CD4-positive, alpha-beta T cell (primary cell): ENCODE measurements at regions not wholly inside any gene's neighbourhood (a gene's known extent, or its start where the extent isn't known, plus 50 kb on each side); places are given as distances from the start of the nearest gene placed in this dataset.

Source experiments
- ATAC-seq: fragments of 200-7000 bp; cut with Tn5 transposase; one replicate; pipeline ENCODE4 v1.10.0; 2022; ENCODE audit warnings: mild to moderate bottlenecking; ENCODE audit not compliant: poor library complexity
- CTCF ChIA-PET: fragments of 350-600 bp; sonication (Branson Sonifier 250); formaldehyde crosslinking; loops from one replicate; lab custom pipeline; 2021; ENCODE audit warnings: antibody characterized with exemption, inconsistent platforms; lab: Charles Lee
- POLR2A ChIA-PET: fragments of 350-600 bp; sonication (Branson Sonifier 250); formaldehyde crosslinking; loops from one replicate; lab custom pipeline; 2021; ENCODE audit warnings: antibody characterized with exemption, inconsistent platforms; lab: Charles Lee
- DNase-seq, 14 experiments: peaks; one replicate each; pipeline ENCODE4 v3.0.0-alpha.2; 2013 to 2020; ENCODE audit warnings: mixed read lengths in 2 of 14
- H3K27ac ChIP-seq, 2 donors: one replicate each; pipeline versions ENCODE4 v1.5.1 to v1.7.0; 2013; ENCODE audit warnings: low read length in 2 of 2, low read depth in 1 of 2, mild to moderate bottlenecking in 1 of 2
- H3K27me3 ChIP-seq, 2 experiments: 1 replicate in 1 of 2; 2 replicates in 1 of 2; pipeline versions ENCODE4 v1.6.1 to v1.7.0; 2013; ENCODE audit warnings: low read length in 2 of 2, control low read depth in 1 of 2, mild to moderate bottlenecking in 1 of 2, moderate library complexity in 1 of 2; ENCODE audit not compliant: insufficient read depth in 2 of 2, control insufficient read depth in 1 of 2
- H3K36me3 ChIP-seq: one replicate; pipeline ENCODE4 v1.6.1; 2013; ENCODE audit warnings: low read length, control low read depth; ENCODE audit not compliant: insufficient read depth
- H3K4me1 ChIP-seq: one replicate; pipeline ENCODE4 v1.6.1; 2013; ENCODE audit warnings: low read length, control low read depth; ENCODE audit not compliant: insufficient read depth
- H3K4me3 ChIP-seq: one replicate; pipeline ENCODE4 v1.5.1; 2013; ENCODE audit warnings: mild to moderate bottlenecking, low read length, moderate library complexity
- H3K9me3 ChIP-seq, 2 experiments: 1 replicate in 1 of 2; 2 replicates in 1 of 2; pipeline versions ENCODE4 v1.6.1 to v1.7.0; 2013; ENCODE audit warnings: low read length in 2 of 2, mild to moderate bottlenecking in 2 of 2, control low read depth in 1 of 2, moderate library complexity in 1 of 2; ENCODE audit not compliant: control insufficient read depth in 1 of 2, insufficient read depth in 1 of 2
- H3K27ac Mint-ChIP-seq: one replicate; pipeline ENCODE4 v1.8.0; 2020; ENCODE audit warnings: mixed read lengths
- H3K27me3 Mint-ChIP-seq: one replicate; pipeline ENCODE4 v1.8.0; 2021; ENCODE audit warnings: mixed read lengths
- H3K36me3 Mint-ChIP-seq: one replicate; pipeline ENCODE4 v1.8.0; 2021; ENCODE audit warnings: low read depth, mixed read lengths
- H3K4me1 Mint-ChIP-seq: one replicate; pipeline ENCODE4 v1.8.0; 2021; ENCODE audit warnings: low read depth, mixed read lengths
- H3K4me3 Mint-ChIP-seq: one replicate; pipeline ENCODE4 v1.8.0; 2020; ENCODE audit warnings: mild to moderate bottlenecking, mixed read lengths
- H3K9me3 Mint-ChIP-seq: one replicate; pipeline ENCODE4 v1.8.0; 2020; ENCODE audit warnings: mixed read lengths
- CTCF ChIP-seq: fragments of 200-600 bp; IDR thresholded peaks from one replicate; pipeline ENCODE4 v1.8.0; 2022; ENCODE audit warnings: antibody characterized with exemption, mild to moderate bottlenecking
- intact Hi-C, 2 experiments: fragments of 100-400 bp; cut with DNase I in 1 of 2; cut with micrococcal nuclease in 1 of 2; formaldehyde crosslinking; loops; one replicate each; pipeline versions ENCODE4 v1.15.1 to v1.9.0; 2023 to 2025; cut with DNase I, micrococcal nuclease

- no peak for TF ChIP-seq CTCF
- Mint-ChIP-seq H3K4me1 (no peaks in the 10 kb centered on the region), H3K4me3 (no peak overlapping the region), H3K36me3 (no peaks in the 10 kb centered on the region), H3K27ac (no peak overlapping the region), H3K9me3 (no peaks in the 10 kb centered on the region), H3K27me3 (no peaks in the 10 kb centered on the region)
- Histone ChIP-seq H3K36me3 (no peaks in the 10 kb centered on the region), H3K27me3 (no peaks in the 10 kb centered on the region), H3K9me3 (no peaks in the 10 kb centered on the region), H3K4me1 (no peaks in the 10 kb centered on the region), H3K27ac (no peak overlapping the region), H3K4me3 (no peak overlapping the region)
- CTCF ChIA-PET = no interaction called here
- POLR2A ChIA-PET = no interaction called here
- intact Hi-C loops = no loop called here
- peak in 1 of 14 experiments; percentile 2 for DNase-seq
- no peak for ATAC-seq
Observed at GRCh38 chr15:48002767-48003166, 118.0 kb upstream of the SLC24A5 start.

- POLR2A ChIA-PET = no interaction called here
- CTCF ChIA-PET = no interaction called here
- H3K36me3 ChIP-seq = no peaks in the 10 kb centered on the region
- H3K9me3 ChIP-seq = no peaks in the 10 kb centered on the region
- no peaks in the 10 kb centered on the region for H3K4me1 ChIP-seq
- no peak for TF ChIP-seq CTCF
- no peak overlapping the region for H3K4me3 Mint-ChIP-seq
- H3K27ac Mint-ChIP-seq = no peak overlapping the region
- no peaks in the 10 kb centered on the region for H3K36me3 Mint-ChIP-seq
- no peak overlapping the region for H3K27ac ChIP-seq
- H3K9me3 Mint-ChIP-seq = no peaks in the 10 kb centered on the region
- DNase-seq (no peak), ATAC-seq (no peak)
- H3K27me3 Mint-ChIP-seq = peaks cover 2% of the 10 kb centered on the region
- no peaks in the 10 kb centered on the region for H3K27me3 ChIP-seq
- H3K4me1 Mint-ChIP-seq = no peaks in the 10 kb centered on the region
- H3K4me3 ChIP-seq = no peak overlapping the region
- intact Hi-C loops = no loop called here
Observed at GRCh38 chr15:48003441-48003840, 117.3 kb upstream of the SLC24A5 start.

DNA sequence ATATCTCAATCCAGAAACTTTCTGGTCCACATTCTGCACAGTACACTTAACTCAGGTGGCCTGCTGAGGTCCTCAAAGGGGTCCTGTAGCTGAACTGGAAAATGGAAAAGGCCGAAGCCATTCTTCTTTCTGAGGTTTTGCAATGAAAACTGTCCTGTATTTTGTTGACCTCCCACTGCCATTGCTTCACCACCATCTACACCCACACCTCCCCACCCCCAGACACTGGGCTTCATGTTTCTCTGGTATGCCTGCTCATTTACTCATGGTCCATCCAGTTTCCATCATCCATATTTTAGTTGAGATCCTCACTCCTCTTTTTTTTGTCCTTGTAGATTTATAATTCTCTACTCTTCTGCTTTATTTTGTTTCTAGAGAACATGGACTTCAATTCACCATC, 115.7 kb upstream of the SLC24A5 start:
- Histone ChIP-seq H3K36me3 (no peaks in the 10 kb centered on the region), H3K4me1 (no peaks in the 10 kb centered on the region), H3K27me3 (no peaks in the 10 kb centered on the region), H3K4me3 (no peak overlapping the region), H3K9me3 (no peaks in the 10 kb centered on the region), H3K27ac (no peak overlapping the region)
- peaks cover 5% of the 10 kb centered on the region for H3K27me3 Mint-ChIP-seq
- ATAC-seq = no peak
- no peaks in the 10 kb centered on the region for H3K9me3 Mint-ChIP-seq
- ChIA-PET POLR2A (no interaction called here), CTCF (no interaction called here)
- no peak overlapping the region for H3K27ac Mint-ChIP-seq
- DNase-seq = no peak
- intact Hi-C loops = no loop called here
- H3K4me1 Mint-ChIP-seq = no peaks in the 10 kb centered on the region
- no peak for TF ChIP-seq CTCF
- no peak overlapping the region for H3K4me3 Mint-ChIP-seq
- H3K36me3 Mint-ChIP-seq = no peaks in the 10 kb centered on the region
